OCI-LY1 (cell line): ENCODE measurements at regions not wholly inside any gene's neighbourhood (a gene's known extent, or its start where the extent isn't known, plus 50 kb on each side); places are given as distances from the start of the nearest gene placed in this dataset.
"Not testable (repeated sequence)": the region's sequence is repeated elsewhere in the genome, so short reads cannot be mapped to it uniquely, and the experiment has no call there.

Source experiments
- EZH2 ChIP-seq: fragments of 200-600 bp; sonication (generic), shearing (Covaris generic); IDR thresholded peaks from 2 replicates; pipeline ENCODE4 v1.8.0; 2017; ENCODE audit warnings: borderline replicate concordance, mixed run types, mild to moderate bottlenecking, antibody characterized with exemption, low read length, moderate library complexity, mixed read lengths
- TF ChIP-seq, protein P1 (sequence below): fragments of 200-600 bp; sonication (generic), shearing (Covaris generic); IDR thresholded peaks from 2 replicates; pipeline ENCODE4 v1.5.1; 2017; ENCODE audit warnings: mild to moderate bottlenecking, antibody characterized with exemption, low read length, moderate library complexity, mixed read lengths

- TF ChIP-seq, protein P1, sequence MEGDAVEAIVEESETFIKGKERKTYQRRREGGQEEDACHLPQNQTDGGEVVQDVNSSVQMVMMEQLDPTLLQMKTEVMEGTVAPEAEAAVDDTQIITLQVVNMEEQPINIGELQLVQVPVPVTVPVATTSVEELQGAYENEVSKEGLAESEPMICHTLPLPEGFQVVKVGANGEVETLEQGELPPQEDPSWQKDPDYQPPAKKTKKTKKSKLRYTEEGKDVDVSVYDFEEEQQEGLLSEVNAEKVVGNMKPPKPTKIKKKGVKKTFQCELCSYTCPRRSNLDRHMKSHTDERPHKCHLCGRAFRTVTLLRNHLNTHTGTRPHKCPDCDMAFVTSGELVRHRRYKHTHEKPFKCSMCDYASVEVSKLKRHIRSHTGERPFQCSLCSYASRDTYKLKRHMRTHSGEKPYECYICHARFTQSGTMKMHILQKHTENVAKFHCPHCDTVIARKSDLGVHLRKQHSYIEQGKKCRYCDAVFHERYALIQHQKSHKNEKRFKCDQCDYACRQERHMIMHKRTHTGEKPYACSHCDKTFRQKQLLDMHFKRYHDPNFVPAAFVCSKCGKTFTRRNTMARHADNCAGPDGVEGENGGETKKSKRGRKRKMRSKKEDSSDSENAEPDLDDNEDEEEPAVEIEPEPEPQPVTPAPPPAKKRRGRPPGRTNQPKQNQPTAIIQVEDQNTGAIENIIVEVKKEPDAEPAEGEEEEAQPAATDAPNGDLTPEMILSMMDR, result not testable (repeated sequence)
- TF ChIP-seq EZH2, result not testable (repeated sequence)
Observed at GRCh38 chr1:43090812-43091211, 81.3 kb downstream of the EBNA1BP2 start.
